DOHH2 (cell line): ENCODE measurements at regions not wholly inside any gene's neighbourhood (a gene's known extent, or its start where the extent isn't known, plus 50 kb on each side); places are given as distances from the start of the nearest gene placed in this dataset.

ENCODE experiments used
- CTCF ChIP-seq: fragments of 200-600 bp; sonication (generic); IDR thresholded peaks from one replicate; pipeline ENCODE4 v1.5.1; 2014; ENCODE audit warnings: antibody characterized with exemption, mild to moderate bottlenecking, low read depth, low read length; ENCODE audit not compliant: poor library complexity, severe bottlenecking
- EZH2phosphoT487 ChIP-seq: fragments of 200-600 bp; sonication (generic); IDR thresholded peaks from 2 replicates; pipeline ENCODE4 v1.6.1; 2017; ENCODE audit warnings: borderline replicate concordance, mild to moderate bottlenecking, antibody characterized with exemption, low read length, moderate library complexity, mixed read lengths

- no peak for TF ChIP-seq CTCF
- TF ChIP-seq EZH2phosphoT487 = no peak
These were observed 67.7 kb downstream of the C9orf152 start for GRCh38 chr9:110140276-110140675.
